Effector memory CD8-positive, alpha-beta T cell (primary cell): ENCODE measurements at regions not wholly inside any gene's neighbourhood (a gene's known extent, or its start where the extent isn't known, plus 50 kb on each side); places are given as distances from the start of the nearest gene placed in this dataset.

Source experiments
- ATAC-seq: fragments of 150-1000 bp; cut with Tn5 transposase; replicated peaks from 2 replicates; pipeline ENCODE4 v1.10.0; 2021; ENCODE audit warnings: mild to moderate bottlenecking, moderate library complexity
- DNase-seq, 3 experiments: peaks; one replicate each; pipeline ENCODE4 v3.0.0; 2021
- H3K27ac Mint-ChIP-seq, 2 donors: one replicate each; pipeline ENCODE4 v1.8.0; 2022; ENCODE audit warnings: mild to moderate bottlenecking in 2 of 2, mixed read lengths in 2 of 2, moderate library complexity in 2 of 2
- H3K27me3 Mint-ChIP-seq, 2 donors: one replicate each; pipeline ENCODE4 v1.8.0; 2022; ENCODE audit warnings: mixed read lengths in 2 of 2
- H3K36me3 Mint-ChIP-seq: one replicate; pipeline ENCODE4 v1.8.0; 2022; ENCODE audit warnings: mild to moderate bottlenecking, moderate library complexity, mixed read lengths; ENCODE audit not compliant: insufficient read depth
- H3K4me1 Mint-ChIP-seq, 2 donors: one replicate each; pipeline ENCODE4 v1.8.0; 2022; ENCODE audit warnings: low read depth in 2 of 2, mixed read lengths in 2 of 2
- H3K4me3 Mint-ChIP-seq, 2 donors: one replicate each; pipeline ENCODE4 v1.8.0; 2022; ENCODE audit warnings: mild to moderate bottlenecking in 2 of 2, mixed read lengths in 2 of 2, moderate library complexity in 2 of 2
- H3K9me3 Mint-ChIP-seq, 2 donors: one replicate each; pipeline ENCODE4 v1.8.0; 2022; ENCODE audit warnings: mixed read lengths in 2 of 2

- DNase-seq = no peak
- Mint-ChIP-seq H3K27me3 (no peaks in the 10 kb centered on the region), H3K27ac (no peak overlapping the region), H3K4me3 (no peak overlapping the region), H3K36me3 (no peaks in the 10 kb centered on the region), H3K4me1 (no peaks in the 10 kb centered on the region), H3K9me3 (peaks cover 0 to 4% of the 10 kb centered on the region in 2 donors)
- no peak for ATAC-seq
These were observed 87.5 kb downstream of the HDGFL1 start for GRCh38 chr6:22656706-22657351.

- Mint-ChIP-seq H3K4me1 (no peaks in the 10 kb centered on the region), H3K36me3 (no peaks in the 10 kb centered on the region), H3K9me3 (peaks cover 2 to 4% of the 10 kb centered on the region in 2 donors), H3K27me3 (no peaks in the 10 kb centered on the region), H3K27ac (no peak overlapping the region), H3K4me3 (no peak overlapping the region)
- DNase-seq (no peak), ATAC-seq (no peak)
These were observed 88.1 kb downstream of the HDGFL1 start for GRCh38 chr6:22657352-22657980.

- no peaks in the 10 kb centered on the region for H3K4me1 Mint-ChIP-seq
- H3K4me3 Mint-ChIP-seq = no peak overlapping the region
- H3K27ac Mint-ChIP-seq = no peak overlapping the region
- H3K36me3 Mint-ChIP-seq = no peaks in the 10 kb centered on the region
- no peak for DNase-seq
- ATAC-seq = no peak
- no peaks in the 10 kb centered on the region for H3K27me3 Mint-ChIP-seq
- H3K9me3 Mint-ChIP-seq = peaks cover 7 to 9% of the 10 kb centered on the region in 2 donors
These were observed 88.8 kb downstream of the HDGFL1 start for GRCh38 chr6:22658183-22658582.

GRCh38 chr6:22658934-22659333 is 89.6 kb downstream of the HDGFL1 start:
- Mint-ChIP-seq H3K36me3 (no peaks in the 10 kb centered on the region), H3K27me3 (no peaks in the 10 kb centered on the region), H3K27ac (no peak overlapping the region), H3K4me1 (no peaks in the 10 kb centered on the region), H3K9me3 (peaks cover 7 to 9% of the 10 kb centered on the region in 2 donors), H3K4me3 (no peak overlapping the region)
- DNase-seq (no peak), ATAC-seq (no peak)

GRCh38 chr6:22664968-22665367 is 95.6 kb downstream of the HDGFL1 start:
- DNase-seq = no peak
- Mint-ChIP-seq H3K27me3 (no peaks in the 10 kb centered on the region), H3K4me1 (no peaks in the 10 kb centered on the region), H3K36me3 (no peaks in the 10 kb centered on the region), H3K27ac (no peak overlapping the region), H3K4me3 (no peak overlapping the region), H3K9me3 (peaks cover 15 to 21% of the 10 kb centered on the region in 2 donors)
- no peak for ATAC-seq

GRCh38 chr6:22666021-22666420 is 96.7 kb downstream of the HDGFL1 start:
- peaks cover 14 to 21% of the 10 kb centered on the region in 2 donors for H3K9me3 Mint-ChIP-seq
- no peak overlapping the region for H3K27ac Mint-ChIP-seq
- H3K4me3 Mint-ChIP-seq = no peak overlapping the region
- DNase-seq (no peak), ATAC-seq (no peak)
- H3K4me1 Mint-ChIP-seq = no peaks in the 10 kb centered on the region
- H3K27me3 Mint-ChIP-seq = no peaks in the 10 kb centered on the region
- no peaks in the 10 kb centered on the region for H3K36me3 Mint-ChIP-seq

GRCh38 chr6:22666586-22666985 is 97.2 kb downstream of the HDGFL1 start:
- no peak overlapping the region for H3K27ac Mint-ChIP-seq
- no peak for DNase-seq
- ATAC-seq = no peak
- peaks cover 11 to 21% of the 10 kb centered on the region in 2 donors for H3K9me3 Mint-ChIP-seq
- no peaks in the 10 kb centered on the region for H3K36me3 Mint-ChIP-seq
- no peak overlapping the region for H3K4me3 Mint-ChIP-seq
- no peaks in the 10 kb centered on the region for H3K27me3 Mint-ChIP-seq
- H3K4me1 Mint-ChIP-seq = no peaks in the 10 kb centered on the region

GRCh38 chr6:22667855-22668254 is 98.5 kb downstream of the HDGFL1 start:
- H3K27me3 Mint-ChIP-seq = no peaks in the 10 kb centered on the region
- no peaks in the 10 kb centered on the region for H3K4me1 Mint-ChIP-seq
- H3K36me3 Mint-ChIP-seq = no peaks in the 10 kb centered on the region
- peaks cover 8 to 15% of the 10 kb centered on the region in 2 donors for H3K9me3 Mint-ChIP-seq
- no peak overlapping the region for H3K4me3 Mint-ChIP-seq
- ATAC-seq = no peak
- no peak overlapping the region for H3K27ac Mint-ChIP-seq
- no peak for DNase-seq

GRCh38 chr6:22668307-22668706 is 98.9 kb downstream of the HDGFL1 start:
- no peaks in the 10 kb centered on the region for H3K27me3 Mint-ChIP-seq
- peaks cover 8 to 12% of the 10 kb centered on the region in 2 donors for H3K9me3 Mint-ChIP-seq
- no peaks in the 10 kb centered on the region for H3K4me1 Mint-ChIP-seq
- H3K36me3 Mint-ChIP-seq = no peaks in the 10 kb centered on the region
- no peak for ATAC-seq
- no peak for DNase-seq
- H3K4me3 Mint-ChIP-seq = no peak overlapping the region
- H3K27ac Mint-ChIP-seq = no peak overlapping the region

GRCh38 chr6:22668717-22669116 is 99.4 kb downstream of the HDGFL1 start:
- no peak overlapping the region for H3K27ac Mint-ChIP-seq
- no peaks in the 10 kb centered on the region for H3K4me1 Mint-ChIP-seq
- DNase-seq (no peak), ATAC-seq (no peak)
- H3K36me3 Mint-ChIP-seq = no peaks in the 10 kb centered on the region
- H3K27me3 Mint-ChIP-seq = no peaks in the 10 kb centered on the region
- no peak overlapping the region for H3K4me3 Mint-ChIP-seq
- H3K9me3 Mint-ChIP-seq = peaks cover 8 to 12% of the 10 kb centered on the region in 2 donors

GRCh38 chr6:22670605-22671004 is 101.2 kb downstream of the HDGFL1 start:
- ATAC-seq = no peak
- Mint-ChIP-seq H3K27me3 (no peaks in the 10 kb centered on the region), H3K4me3 (no peak overlapping the region), H3K9me3 (peaks cover 8 to 9% of the 10 kb centered on the region in 2 donors), H3K4me1 (no peaks in the 10 kb centered on the region), H3K27ac (no peak overlapping the region), H3K36me3 (no peaks in the 10 kb centered on the region)
- no peak for DNase-seq

- Mint-ChIP-seq H3K9me3 (peaks cover 5 to 6% of the 10 kb centered on the region in 2 donors), H3K27me3 (no peaks in the 10 kb centered on the region), H3K4me3 (no peak overlapping the region), H3K36me3 (no peaks in the 10 kb centered on the region), H3K4me1 (no peaks in the 10 kb centered on the region), H3K27ac (no peak overlapping the region)
- DNase-seq (no peak), ATAC-seq (no peak)
These were observed 104.1 kb downstream of the HDGFL1 start for GRCh38 chr6:22673474-22673873.

GRCh38 chr6:22680950-22681349 is 111.6 kb downstream of the HDGFL1 start:
- no peaks in the 10 kb centered on the region for H3K4me1 Mint-ChIP-seq
- no peak for ATAC-seq
- H3K4me3 Mint-ChIP-seq = no peak overlapping the region
- no peak for DNase-seq
- H3K27ac Mint-ChIP-seq = no peak overlapping the region
- no peaks in the 10 kb centered on the region for H3K27me3 Mint-ChIP-seq
- peaks cover 3% of the 10 kb centered on the region for H3K36me3 Mint-ChIP-seq
- peaks cover 7 to 9% of the 10 kb centered on the region in 2 donors for H3K9me3 Mint-ChIP-seq

- ATAC-seq (no peak), DNase-seq (no peak)
- Mint-ChIP-seq H3K27me3 (no peaks in the 10 kb centered on the region), H3K36me3 (peaks cover 3% of the 10 kb centered on the region), H3K9me3 (peaks cover 9 to 10% of the 10 kb centered on the region in 2 donors), H3K4me1 (no peaks in the 10 kb centered on the region), H3K27ac (no peak overlapping the region), H3K4me3 (no peak overlapping the region)
These were observed 112.4 kb downstream of the HDGFL1 start for GRCh38 chr6:22681761-22682160.
